Liver (tissue), 8 donors: ENCODE measurements at regions not wholly inside any gene's neighbourhood (a gene's known extent, or its start where the extent isn't known, plus 50 kb on each side); places are given as distances from the start of the nearest gene placed in this dataset.

Experiments used
- DNase-seq: peaks from one replicate; pipeline ENCODE4 v3.0.0-alpha.2; 2017; ENCODE audit warnings: low spot score
- H3K27ac ChIP-seq, 2 donors: one replicate each; pipeline ENCODE4 v1.7.0; 2013; ENCODE audit warnings: inconsistent platforms in 2 of 2, low read length in 2 of 2, control low read depth in 1 of 2, low read depth in 1 of 2, mild to moderate bottlenecking in 1 of 2
- H3K27me3 ChIP-seq, 4 donors: one replicate each; pipeline versions ENCODE4 v1.6.1 to v1.7.0; 2013; ENCODE audit warnings: low read length in 3 of 4, inconsistent platforms in 1 of 4, mild to moderate bottlenecking in 1 of 4, moderate library complexity in 1 of 4; ENCODE audit not compliant: control insufficient read depth in 4 of 4, insufficient read depth in 4 of 4
- H3K36me3 ChIP-seq, 4 donors: one replicate each; pipeline versions ENCODE4 v1.6.1 to v1.7.0; 2013; ENCODE audit warnings: low read length in 3 of 4, mild to moderate bottlenecking in 3 of 4, low read depth in 1 of 4, moderate library complexity in 1 of 4; ENCODE audit not compliant: control insufficient read depth in 4 of 4, insufficient read depth in 3 of 4
- H3K4me1 ChIP-seq, 4 donors: one replicate each; pipeline versions ENCODE4 v1.6.1 to v1.7.0; 2013; ENCODE audit warnings: low read length in 3 of 4, mild to moderate bottlenecking in 3 of 4, moderate library complexity in 1 of 4; ENCODE audit not compliant: control insufficient read depth in 4 of 4, insufficient read depth in 4 of 4
- H3K4me3 ChIP-seq, 3 donors: one replicate each; pipeline versions ENCODE4 v1.6.1 to v1.7.0; 2013; ENCODE audit warnings: low read length in 3 of 3, control low read depth in 1 of 3, low read depth in 1 of 3, mild to moderate bottlenecking in 1 of 3
- H3K9ac ChIP-seq, 2 donors: one replicate each; pipeline ENCODE4 v1.7.0; 2013; ENCODE audit warnings: low read length in 2 of 2, mild to moderate bottlenecking in 2 of 2, moderate library complexity in 2 of 2, control low read depth in 1 of 2, low read depth in 1 of 2
- H3K9me3 ChIP-seq, 4 donors: one replicate each; pipeline versions ENCODE4 v1.6.1 to v1.7.0; 2013; ENCODE audit warnings: low read length in 3 of 4; ENCODE audit not compliant: control insufficient read depth in 4 of 4
- ATF3 ChIP-seq: IDR thresholded peaks from 2 replicates; pipeline ENCODE4 v1.6.1; 2016; ENCODE audit warnings: antibody characterized with exemption
- EGR1 ChIP-seq, 2 donors: IDR thresholded peaks; 2 replicates each; pipeline ENCODE4 v1.6.1; 2016 to 2018; ENCODE audit warnings: antibody characterized with exemption in 2 of 2, low read depth in 2 of 2
- FOXA1 ChIP-seq: IDR thresholded peaks from 2 replicates; pipeline ENCODE4 v1.6.1; 2016; ENCODE audit warnings: antibody characterized with exemption
- FOXA2 ChIP-seq: IDR thresholded peaks from 2 replicates; pipeline ENCODE4 v1.6.1; 2016; ENCODE audit warnings: antibody characterized with exemption
- GABPA ChIP-seq, 2 donors: IDR thresholded peaks in 1 of 2; conservative IDR thresholded peaks in 1 of 2; 2 replicates each; pipeline ENCODE4 v1.6.1; 2016; ENCODE audit warnings: antibody characterized with exemption in 2 of 2, mild to moderate bottlenecking in 1 of 2, moderate library complexity in 1 of 2
- HNF4A ChIP-seq, 2 donors: conservative IDR thresholded peaks; 2 replicates each; pipeline ENCODE4 v1.6.1; 2016; ENCODE audit warnings: antibody characterized with exemption in 2 of 2, mild to moderate bottlenecking in 2 of 2
- HNF4G ChIP-seq: IDR thresholded peaks from 2 replicates; pipeline ENCODE4 v1.6.1; 2016; ENCODE audit warnings: antibody characterized with exemption
- JUND ChIP-seq, 2 donors: IDR thresholded peaks; 2 replicates each; pipeline ENCODE4 v1.6.1; 2016; ENCODE audit warnings: antibody characterized with exemption in 2 of 2
- MAX ChIP-seq: IDR thresholded peaks from 2 replicates; pipeline ENCODE4 v1.6.1; 2016; ENCODE audit warnings: antibody characterized with exemption
- NR2F2 ChIP-seq: IDR thresholded peaks from 2 replicates; pipeline ENCODE4 v1.6.1; 2016; ENCODE audit warnings: antibody characterized with exemption
- RAD21 ChIP-seq, 2 donors: IDR thresholded peaks; 2 replicates each; pipeline ENCODE4 v1.6.1; 2016; ENCODE audit warnings: antibody characterized with exemption in 2 of 2, mild to moderate bottlenecking in 2 of 2
- RXRA ChIP-seq, 2 donors: IDR thresholded peaks; 2 replicates each; pipeline ENCODE4 v1.6.1; 2017 to 2018; ENCODE audit warnings: antibody characterized with exemption in 2 of 2, mild to moderate bottlenecking in 1 of 2
- SP1 ChIP-seq: IDR thresholded peaks from 2 replicates; pipeline ENCODE4 v1.6.1; 2018; ENCODE audit warnings: antibody characterized with exemption, mild to moderate bottlenecking
- TAF1 ChIP-seq: conservative IDR thresholded peaks from 2 replicates; pipeline ENCODE4 v1.6.1; 2016; ENCODE audit warnings: antibody characterized with exemption, mild to moderate bottlenecking
- YY1 ChIP-seq: IDR thresholded peaks from 2 replicates; pipeline ENCODE4 v1.6.1; 2016; ENCODE audit warnings: antibody characterized with exemption, mild to moderate bottlenecking
- WGBS: extraction: QIAGEN DNeasy Blood & Tissue Kit; methylation state at CpG from one replicate; pipeline ENCODE4 v1.1.7; 2013; 5-methylcytosine and 5-hydroxymethylcytosine counted together
- TF ChIP-seq, protein P1 (sequence below): IDR thresholded peaks from 2 replicates; pipeline ENCODE4 v1.6.1; 2016; ENCODE audit warnings: antibody characterized with exemption
- TF ChIP-seq, protein P2 (sequence below): IDR thresholded peaks from 2 replicates; pipeline ENCODE4 v1.6.1; 2016; ENCODE audit warnings: antibody characterized with exemption, mild to moderate bottlenecking
- TF ChIP-seq, protein P3 (sequence below): fragments of 150-350 bp; IDR thresholded peaks from 2 replicates; pipeline ENCODE4 v1.5.1; 2017; ENCODE audit warnings: improper control_type of control experiment, low read depth, low read length; ENCODE audit not compliant: missing input control
- donor health status: healthy.
- donor health status: healthy.
- donor health status: healthy.
- donor health status: healthy.
- donor health status: healthy.

DNA sequence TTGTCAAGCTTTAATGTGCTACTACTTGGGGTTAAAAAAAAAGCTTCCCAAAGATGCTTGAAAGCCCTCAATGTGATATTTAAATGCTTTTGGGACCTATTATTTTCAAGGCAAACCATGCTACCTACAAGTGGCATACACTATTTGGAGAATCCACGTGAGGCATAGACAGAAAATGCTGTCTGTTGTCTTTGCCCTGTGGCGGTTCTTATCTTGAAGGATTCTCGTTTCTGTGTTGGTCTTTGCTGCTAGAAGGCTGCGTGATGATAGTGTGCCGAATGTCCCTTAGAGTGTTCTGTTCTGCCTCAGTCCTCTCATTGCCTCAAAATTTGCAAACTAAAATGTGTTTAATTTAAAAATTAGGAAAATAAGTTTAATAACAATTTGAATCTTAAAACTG, 356.2 kb upstream of the RARB start:
- TF ChIP-seq TAF1 (no peak), RXRA (IDR thresholded peaks at IDR 0.05) (no peak), GABPA (IDR thresholded peaks at IDR 0.05 in 1 of 2, conservative IDR thresholded peaks at IDR 0.05 in 1 of 2) (no peak), MAX (no peak), YY1 (no peak), FOXA2 (no peak), NR2F2 (no peak), SP1 (no peak)
- TF ChIP-seq, protein P1, sequence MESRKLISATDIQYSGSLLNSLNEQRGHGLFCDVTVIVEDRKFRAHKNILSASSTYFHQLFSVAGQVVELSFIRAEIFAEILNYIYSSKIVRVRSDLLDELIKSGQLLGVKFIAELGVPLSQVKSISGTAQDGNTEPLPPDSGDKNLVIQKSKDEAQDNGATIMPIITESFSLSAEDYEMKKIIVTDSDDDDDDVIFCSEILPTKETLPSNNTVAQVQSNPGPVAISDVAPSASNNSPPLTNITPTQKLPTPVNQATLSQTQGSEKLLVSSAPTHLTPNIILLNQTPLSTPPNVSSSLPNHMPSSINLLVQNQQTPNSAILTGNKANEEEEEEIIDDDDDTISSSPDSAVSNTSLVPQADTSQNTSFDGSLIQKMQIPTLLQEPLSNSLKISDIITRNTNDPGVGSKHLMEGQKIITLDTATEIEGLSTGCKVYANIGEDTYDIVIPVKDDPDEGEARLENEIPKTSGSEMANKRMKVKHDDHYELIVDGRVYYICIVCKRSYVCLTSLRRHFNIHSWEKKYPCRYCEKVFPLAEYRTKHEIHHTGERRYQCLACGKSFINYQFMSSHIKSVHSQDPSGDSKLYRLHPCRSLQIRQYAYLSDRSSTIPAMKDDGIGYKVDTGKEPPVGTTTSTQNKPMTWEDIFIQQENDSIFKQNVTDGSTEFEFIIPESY, result no peak
- TF ChIP-seq, protein P2, sequence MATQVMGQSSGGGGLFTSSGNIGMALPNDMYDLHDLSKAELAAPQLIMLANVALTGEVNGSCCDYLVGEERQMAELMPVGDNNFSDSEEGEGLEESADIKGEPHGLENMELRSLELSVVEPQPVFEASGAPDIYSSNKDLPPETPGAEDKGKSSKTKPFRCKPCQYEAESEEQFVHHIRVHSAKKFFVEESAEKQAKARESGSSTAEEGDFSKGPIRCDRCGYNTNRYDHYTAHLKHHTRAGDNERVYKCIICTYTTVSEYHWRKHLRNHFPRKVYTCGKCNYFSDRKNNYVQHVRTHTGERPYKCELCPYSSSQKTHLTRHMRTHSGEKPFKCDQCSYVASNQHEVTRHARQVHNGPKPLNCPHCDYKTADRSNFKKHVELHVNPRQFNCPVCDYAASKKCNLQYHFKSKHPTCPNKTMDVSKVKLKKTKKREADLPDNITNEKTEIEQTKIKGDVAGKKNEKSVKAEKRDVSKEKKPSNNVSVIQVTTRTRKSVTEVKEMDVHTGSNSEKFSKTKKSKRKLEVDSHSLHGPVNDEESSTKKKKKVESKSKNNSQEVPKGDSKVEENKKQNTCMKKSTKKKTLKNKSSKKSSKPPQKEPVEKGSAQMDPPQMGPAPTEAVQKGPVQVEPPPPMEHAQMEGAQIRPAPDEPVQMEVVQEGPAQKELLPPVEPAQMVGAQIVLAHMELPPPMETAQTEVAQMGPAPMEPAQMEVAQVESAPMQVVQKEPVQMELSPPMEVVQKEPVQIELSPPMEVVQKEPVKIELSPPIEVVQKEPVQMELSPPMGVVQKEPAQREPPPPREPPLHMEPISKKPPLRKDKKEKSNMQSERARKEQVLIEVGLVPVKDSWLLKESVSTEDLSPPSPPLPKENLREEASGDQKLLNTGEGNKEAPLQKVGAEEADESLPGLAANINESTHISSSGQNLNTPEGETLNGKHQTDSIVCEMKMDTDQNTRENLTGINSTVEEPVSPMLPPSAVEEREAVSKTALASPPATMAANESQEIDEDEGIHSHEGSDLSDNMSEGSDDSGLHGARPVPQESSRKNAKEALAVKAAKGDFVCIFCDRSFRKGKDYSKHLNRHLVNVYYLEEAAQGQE, result no peak
- TF ChIP-seq, protein P3, sequence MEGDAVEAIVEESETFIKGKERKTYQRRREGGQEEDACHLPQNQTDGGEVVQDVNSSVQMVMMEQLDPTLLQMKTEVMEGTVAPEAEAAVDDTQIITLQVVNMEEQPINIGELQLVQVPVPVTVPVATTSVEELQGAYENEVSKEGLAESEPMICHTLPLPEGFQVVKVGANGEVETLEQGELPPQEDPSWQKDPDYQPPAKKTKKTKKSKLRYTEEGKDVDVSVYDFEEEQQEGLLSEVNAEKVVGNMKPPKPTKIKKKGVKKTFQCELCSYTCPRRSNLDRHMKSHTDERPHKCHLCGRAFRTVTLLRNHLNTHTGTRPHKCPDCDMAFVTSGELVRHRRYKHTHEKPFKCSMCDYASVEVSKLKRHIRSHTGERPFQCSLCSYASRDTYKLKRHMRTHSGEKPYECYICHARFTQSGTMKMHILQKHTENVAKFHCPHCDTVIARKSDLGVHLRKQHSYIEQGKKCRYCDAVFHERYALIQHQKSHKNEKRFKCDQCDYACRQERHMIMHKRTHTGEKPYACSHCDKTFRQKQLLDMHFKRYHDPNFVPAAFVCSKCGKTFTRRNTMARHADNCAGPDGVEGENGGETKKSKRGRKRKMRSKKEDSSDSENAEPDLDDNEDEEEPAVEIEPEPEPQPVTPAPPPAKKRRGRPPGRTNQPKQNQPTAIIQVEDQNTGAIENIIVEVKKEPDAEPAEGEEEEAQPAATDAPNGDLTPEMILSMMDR, result no peak
- Histone ChIP-seq H3K4me3 (no peak overlapping the region), H3K9me3 (no peaks in the 10 kb centered on the region), H3K9ac (no peak overlapping the region), H3K36me3 (no peaks in the 10 kb centered on the region), H3K27ac (no peak overlapping the region), H3K4me1 (no peaks in the 10 kb centered on the region), H3K27me3 (peaks cover 0 to 6% (median 0%) of the 10 kb centered on the region in 4 donors)
- WGBS, result 74% methylated on average over 5 of the region's 5 CpGs
- no peak for DNase-seq

GRCh38 chr3:25073423-25073822, 354.6 kb upstream of the RARB start:
- H3K27me3 ChIP-seq, result peaks cover 0 to 6% (median 0%) of the 10 kb centered on the region in 4 donors
- no peak overlapping the region for H3K4me3 ChIP-seq
- H3K36me3 ChIP-seq, result no peaks in the 10 kb centered on the region
- H3K9ac ChIP-seq, result no peak overlapping the region
- no peak for DNase-seq
- 91% methylated on average over 1 of the region's 1 CpG for WGBS
- no peak overlapping the region for H3K27ac ChIP-seq
- no peaks in the 10 kb centered on the region for H3K9me3 ChIP-seq
- no peaks in the 10 kb centered on the region for H3K4me1 ChIP-seq
- TF ChIP-seq HNF4G, result no peak
- TF ChIP-seq RAD21 (IDR thresholded peaks at IDR 0.05), result no peak
- TF ChIP-seq, protein P2, result no peak
- no peak for TF ChIP-seq NR2F2
- TF ChIP-seq FOXA2, result no peak
- no peak for TF ChIP-seq MAX
- TF ChIP-seq YY1, result no peak
- TF ChIP-seq, protein P3, result no peak
- no peak for TF ChIP-seq GABPA (IDR thresholded peaks at IDR 0.05 in 1 of 2, conservative IDR thresholded peaks at IDR 0.05 in 1 of 2)
- TF ChIP-seq HNF4A (conservative IDR thresholded peaks at IDR 0.05), result no peak
- TF ChIP-seq FOXA1, result no peak
- TF ChIP-seq EGR1 (IDR thresholded peaks at IDR 0.05; ENCODE audit: low read depth in 2 of 2), result no peak
- TF ChIP-seq SP1, result no peak
- no peak for TF ChIP-seq JUND (IDR thresholded peaks at IDR 0.05)
- TF ChIP-seq TAF1, result no peak
- TF ChIP-seq RXRA (IDR thresholded peaks at IDR 0.05), result no peak
- TF ChIP-seq ATF3, result no peak
